ENCODE measurements at regions not wholly inside any gene's neighbourhood (a gene's known extent, or its start where the extent isn't known, plus 50 kb on each side); places are given as distances from the start of the nearest gene placed in this dataset.

DNA sequence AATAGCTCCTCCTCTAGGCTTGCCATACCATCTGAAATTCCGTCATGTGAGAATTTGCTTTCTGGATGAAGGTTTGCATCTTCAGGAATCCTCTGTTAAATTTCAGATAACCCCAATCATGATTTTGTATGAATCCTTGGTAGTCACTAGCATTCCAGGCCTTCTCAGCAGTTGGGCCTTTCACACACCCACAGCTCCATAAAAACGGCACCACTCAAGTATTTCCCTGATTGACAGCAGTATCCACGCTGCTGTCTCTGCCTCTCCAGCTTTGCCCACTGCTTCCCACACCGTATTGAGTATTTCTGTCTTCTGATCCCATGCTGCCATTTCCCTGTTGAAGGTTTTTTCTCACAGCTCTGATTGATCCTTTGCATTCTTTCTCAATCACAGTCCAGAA is 208.7 kb upstream of the NCAM1 start:
- DNase-seq (ENCODE audit: low read depth), result no peak

- no peak for DNase-seq (ENCODE audit: low read depth)
Measured at GRCh38 chr11:112753706-112754105, 207.5 kb upstream of the NCAM1 start.

DNA sequence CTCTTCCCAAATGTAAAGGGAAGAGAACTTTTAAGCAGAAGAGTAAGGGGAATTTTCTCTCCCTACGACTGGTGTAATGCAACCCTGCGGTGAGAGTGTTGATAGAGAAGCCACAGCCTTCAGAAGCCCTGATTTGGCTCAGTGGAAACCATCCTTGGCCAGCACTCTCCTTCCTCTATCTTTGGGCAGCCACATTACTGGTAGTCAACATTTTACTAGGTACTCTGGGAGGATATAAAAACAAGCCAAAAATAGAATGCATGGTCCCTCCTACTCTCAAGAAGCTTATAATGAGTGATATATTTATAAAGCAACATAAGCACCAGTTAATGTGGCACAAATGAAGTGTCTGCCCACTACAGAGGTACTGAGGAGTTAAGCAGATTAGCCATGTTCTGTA is 201.8 kb upstream of the NCAM1 start:
- DNase-seq (ENCODE audit: low read depth), result no peak

DNA sequence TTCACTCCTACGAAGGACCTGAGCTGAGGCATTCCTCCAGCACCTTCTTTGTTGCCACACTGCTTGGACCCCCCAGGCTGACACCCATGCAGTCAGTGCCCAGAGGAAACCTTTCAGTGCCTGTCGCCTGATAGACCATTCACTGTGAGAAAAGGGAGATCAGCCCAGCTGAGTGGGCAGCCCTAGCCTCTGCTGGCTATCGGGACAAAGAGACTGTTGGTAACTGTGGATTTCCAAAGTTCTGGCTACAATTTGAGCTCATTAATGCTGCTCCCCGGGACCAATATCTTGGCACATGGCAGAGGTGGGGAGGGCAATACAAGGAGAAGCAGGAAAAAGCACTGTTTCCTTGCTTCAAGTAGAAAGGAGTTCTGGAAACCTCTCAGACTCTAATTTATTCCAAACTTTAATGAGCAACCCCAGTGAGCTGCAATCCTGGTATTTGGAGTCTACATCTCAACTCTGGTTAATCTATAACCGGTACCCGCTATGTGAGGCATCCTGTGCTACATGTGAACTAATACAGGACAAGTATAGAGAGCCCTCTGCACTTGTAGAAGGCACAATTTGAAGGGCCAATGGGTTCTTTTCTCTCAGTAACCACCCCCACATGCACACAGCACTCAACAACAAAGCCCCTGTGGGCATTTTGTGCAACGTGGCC is 200.7 kb upstream of the NCAM1 start:
- no peak for DNase-seq (ENCODE audit: low read depth)

DNA sequence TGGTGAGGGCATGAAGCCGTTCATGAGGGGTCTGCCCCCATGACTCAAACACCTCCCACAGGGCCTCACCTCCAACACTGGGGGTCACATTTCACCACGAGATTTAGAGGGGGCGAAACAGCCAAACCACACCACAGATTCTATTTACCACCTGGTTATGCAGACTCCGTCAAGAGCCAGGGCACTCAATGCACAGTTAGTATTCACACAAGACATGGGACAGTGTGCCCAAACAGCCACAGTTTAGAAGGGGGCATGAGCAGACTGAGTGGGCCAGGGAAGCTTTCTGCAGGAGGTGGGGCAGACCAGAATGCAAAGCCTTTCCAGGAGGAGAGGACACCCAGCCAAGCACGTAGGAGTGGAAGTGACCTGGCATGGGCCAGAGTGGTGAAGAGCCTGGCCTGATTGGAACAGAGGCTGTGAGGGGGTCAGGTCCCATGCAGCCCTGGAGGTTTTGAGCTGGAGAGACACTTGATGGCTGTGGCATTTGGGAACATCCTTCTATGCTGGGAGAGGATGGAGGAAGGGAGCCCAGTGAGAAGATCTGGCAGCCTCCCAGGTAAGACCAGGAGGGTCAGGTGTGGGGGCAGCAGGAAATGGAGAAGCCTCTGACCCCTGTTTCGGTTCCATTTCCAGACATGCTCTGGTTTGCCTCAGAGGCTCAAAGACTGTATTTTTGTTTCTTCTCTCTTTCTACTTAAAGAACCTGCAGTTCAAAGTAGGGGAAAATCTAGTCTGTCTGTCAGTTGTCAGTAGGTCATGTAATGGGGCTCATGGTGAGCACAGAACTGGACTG is 199.1 kb upstream of the NCAM1 start:
- no peak for DNase-seq (ENCODE audit: low read depth)

DNA sequence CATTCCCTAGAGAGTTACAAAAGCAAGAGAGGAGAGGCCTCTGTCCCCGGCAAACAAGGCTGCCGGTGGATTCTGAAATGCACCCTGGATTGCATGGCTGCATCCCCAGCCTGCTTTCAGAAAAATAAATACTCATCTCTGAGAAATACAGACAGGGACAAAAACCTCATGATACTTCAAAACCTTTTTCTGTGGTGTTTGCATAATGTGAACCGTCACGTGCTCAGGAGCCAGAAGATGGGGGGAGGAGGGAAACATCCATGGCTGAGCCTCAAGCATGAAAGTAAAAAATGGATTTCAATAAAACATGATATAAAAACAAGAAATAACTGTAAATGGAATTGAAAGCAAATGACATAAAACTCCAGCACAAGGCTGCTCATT is 198.5 kb upstream of the NCAM1 start:
- no peak for DNase-seq (ENCODE audit: low read depth)

DNA sequence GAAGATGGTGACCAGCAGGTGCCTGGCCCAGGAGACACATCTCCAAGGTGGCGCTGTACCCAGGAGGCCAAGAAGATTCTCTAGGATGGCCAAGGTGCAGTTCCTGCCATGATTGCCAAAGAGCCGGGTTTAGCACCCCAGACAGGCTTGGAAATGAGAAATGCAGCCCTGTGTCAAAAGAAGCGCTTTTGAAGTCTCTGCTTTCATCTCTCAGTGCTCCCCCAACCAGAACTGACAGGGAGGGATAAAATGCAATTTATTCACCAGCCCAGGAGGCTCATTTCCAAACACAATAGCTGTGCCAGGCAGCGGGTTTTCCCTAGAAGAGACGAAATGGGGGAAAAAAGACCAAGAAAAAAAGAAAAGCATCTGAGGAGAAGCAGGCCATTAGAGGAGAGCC is 195.9 kb upstream of the NCAM1 start:
- DNase-seq (ENCODE audit: low read depth), result no peak

DNA sequence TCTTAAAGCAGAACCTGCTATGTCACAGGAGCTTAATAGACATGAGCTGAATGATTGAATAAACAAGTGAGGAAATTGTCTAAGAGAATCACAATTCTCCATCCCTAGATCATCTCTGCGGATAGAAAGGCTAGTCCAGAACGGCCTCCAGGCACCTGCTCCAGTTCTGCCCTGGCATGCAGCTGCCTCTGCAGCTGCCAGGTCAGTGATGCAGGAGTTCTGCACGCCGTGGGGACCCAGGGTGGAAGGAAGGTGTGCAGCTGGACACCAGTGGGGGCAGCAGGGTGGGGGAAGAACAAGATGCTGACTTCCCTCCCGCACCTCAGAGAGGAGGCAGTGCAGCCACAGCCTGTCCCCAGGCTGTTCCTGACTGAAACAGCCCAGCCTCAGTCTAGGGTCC is 192.1 kb upstream of the NCAM1 start:
- no peak for DNase-seq (ENCODE audit: low read depth)

DNA sequence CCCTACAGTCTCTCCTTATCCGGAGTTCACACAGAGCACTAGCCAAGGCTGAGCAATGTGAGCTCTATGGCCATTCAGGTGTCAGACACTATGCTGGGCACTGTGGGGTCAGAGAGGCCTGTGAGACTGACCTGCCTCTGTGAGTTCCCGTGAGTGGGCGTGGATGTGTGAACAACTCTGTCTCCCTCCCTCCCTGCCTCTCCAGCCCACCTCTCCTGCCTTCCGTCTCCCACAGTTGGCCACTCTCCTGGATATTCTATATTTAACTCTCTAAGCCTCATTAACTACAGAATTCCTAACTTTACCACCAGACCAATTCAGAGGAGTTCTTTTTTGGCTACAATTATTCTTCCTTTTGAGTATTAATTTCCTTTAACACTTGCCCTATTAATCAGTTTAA is 191.6 kb upstream of the NCAM1 start:
- DNase-seq (ENCODE audit: low read depth), result no peak

GRCh38 chr11:112770033-112770432 is 191.2 kb upstream of the NCAM1 start:
- DNase-seq (ENCODE audit: low read depth), result no peak

GRCh38 chr11:112770487-112770886 is 190.7 kb upstream of the NCAM1 start:
- no peak for DNase-seq (ENCODE audit: low read depth)

- no peak for DNase-seq (ENCODE audit: low read depth)
Measured at GRCh38 chr11:112771851-112772250, 189.4 kb upstream of the NCAM1 start.

- DNase-seq (ENCODE audit: low read depth), result no peak
Measured at GRCh38 chr11:112773264-112773663, 188.0 kb upstream of the NCAM1 start.

DNA sequence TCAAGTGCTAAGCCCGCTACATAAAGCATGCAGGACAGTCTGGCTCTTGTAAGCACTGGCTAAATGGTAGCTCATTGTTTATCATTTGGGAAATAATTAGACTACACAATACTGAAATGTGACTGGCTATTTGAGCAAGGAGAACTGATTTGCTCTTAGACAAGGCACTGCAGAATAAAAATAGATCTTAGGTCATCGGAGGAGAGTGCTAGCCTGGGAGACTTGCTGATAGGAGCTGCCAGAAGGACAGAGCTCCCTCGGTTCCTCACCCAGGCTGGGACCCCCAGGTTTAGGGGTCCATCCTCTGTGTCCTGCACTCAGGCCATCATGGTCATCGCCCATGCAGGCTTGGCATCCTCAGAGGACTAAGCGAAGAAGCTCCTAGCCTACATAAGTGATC is 184.4 kb upstream of the NCAM1 start:
- DNase-seq (ENCODE audit: low read depth), result no peak

GRCh38 chr11:112777283-112777751 is 183.9 kb upstream of the NCAM1 start:
- DNase-seq (ENCODE audit: low read depth), result no peak

GRCh38 chr11:112778091-112778876 is 182.9 kb upstream of the NCAM1 start:
- no peak for DNase-seq (ENCODE audit: low read depth)

DNA sequence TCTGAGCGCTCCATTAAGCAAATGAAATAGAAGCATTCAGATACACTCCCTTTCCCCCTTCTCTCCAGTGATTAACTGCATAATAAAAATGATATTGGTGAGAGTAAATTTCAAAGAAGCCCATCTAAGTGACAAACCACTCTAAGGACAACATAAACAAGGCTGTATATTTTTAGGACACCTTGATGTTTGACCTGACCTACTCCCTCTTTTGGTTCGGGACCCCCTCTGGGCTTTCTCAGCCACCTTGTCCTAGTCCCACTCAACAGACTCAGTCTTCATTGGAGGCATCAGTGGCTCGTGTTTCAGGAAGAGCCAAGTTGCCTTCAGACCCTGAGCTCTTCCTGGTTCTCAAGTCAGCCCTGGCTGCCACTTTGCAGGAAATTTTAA is 182.3 kb upstream of the NCAM1 start:
- no peak for DNase-seq (ENCODE audit: low read depth)

GRCh38 chr11:112780351-112781087 is 180.7 kb upstream of the NCAM1 start:
- no peak for DNase-seq (ENCODE audit: low read depth)

DNA sequence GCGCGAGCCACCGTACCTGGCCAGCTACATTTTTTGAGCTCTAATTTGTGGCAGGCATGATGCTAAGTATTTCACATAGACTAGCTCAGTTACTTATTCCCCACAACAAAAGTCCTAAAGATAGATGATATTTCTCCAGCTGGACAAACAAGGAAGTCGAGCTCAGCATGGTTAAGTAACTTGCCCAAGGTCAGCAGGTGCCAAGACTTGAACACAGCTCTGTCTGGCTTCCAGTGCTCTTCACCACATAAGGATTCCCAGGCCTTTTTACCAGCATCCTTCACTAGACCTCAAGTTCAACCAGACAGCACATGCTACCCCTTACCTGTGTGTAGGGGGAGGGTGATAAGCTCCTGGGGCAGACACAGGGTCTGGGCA is 177.3 kb upstream of the NCAM1 start:
- no peak for DNase-seq (ENCODE audit: low read depth)

GRCh38 chr11:112784323-112785073 is 176.7 kb upstream of the NCAM1 start:
- no peak for DNase-seq (ENCODE audit: low read depth)

GRCh38 chr11:112785149-112785548 is 176.1 kb upstream of the NCAM1 start:
- DNase-seq (ENCODE audit: low read depth), result no peak

DNA sequence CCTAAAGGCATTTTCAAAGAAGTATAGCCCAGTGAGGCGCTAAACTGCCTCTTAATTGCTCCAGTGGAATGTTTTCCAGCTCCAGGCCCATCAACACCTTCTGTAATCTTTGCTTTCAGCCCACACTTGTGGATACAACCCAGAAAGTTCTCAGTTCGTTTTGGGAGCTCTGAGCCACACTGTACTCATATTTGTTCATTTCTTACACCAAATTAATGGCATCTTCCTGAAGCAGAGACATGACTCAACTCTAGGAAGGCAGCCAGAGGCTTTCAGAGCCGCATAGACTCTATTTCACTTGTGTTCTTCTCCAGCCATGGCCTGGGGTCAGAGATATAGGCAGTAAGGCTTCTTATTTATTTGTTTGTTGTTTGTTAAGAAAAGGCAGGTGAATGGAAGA is 175.5 kb upstream of the NCAM1 start:
- no peak for DNase-seq (ENCODE audit: low read depth)

Measured in non-pigmented ciliary epithelial cell (primary cell).